Activated naive CD4-positive, alpha-beta T cell treated with anti-CD3 and anti-CD28 coated beads for 36 hours (primary cell): ENCODE measurements at regions not wholly inside any gene's neighbourhood (a gene's known extent, or its start where the extent isn't known, plus 50 kb on each side); places are given as distances from the start of the nearest gene placed in this dataset.

Experiments
- CTCF ChIA-PET: fragments of 350-600 bp; sonication (Branson Sonifier 250); formaldehyde crosslinking; loops from one replicate; lab custom pipeline; 2021; ENCODE audit warnings: antibody characterized with exemption; lab: Charles Lee
- DNase-seq: peaks from one replicate; pipeline ENCODE4 v3.0.0-alpha.2; 2020
- H3K27ac Mint-ChIP-seq: one replicate; pipeline ENCODE4 v1.8.0; 2021; ENCODE audit warnings: mild to moderate bottlenecking, mixed read lengths
- H3K27me3 Mint-ChIP-seq: one replicate; pipeline ENCODE4 v1.8.0; 2021; ENCODE audit warnings: low read depth, mixed read lengths
- H3K36me3 Mint-ChIP-seq: one replicate; pipeline ENCODE4 v1.8.0; 2021; ENCODE audit warnings: low read depth, mixed read lengths
- H3K4me1 Mint-ChIP-seq: one replicate; pipeline ENCODE4 v1.8.0; 2021; ENCODE audit warnings: low read depth, mixed read lengths
- H3K4me3 Mint-ChIP-seq: one replicate; pipeline ENCODE4 v1.8.0; 2021; ENCODE audit warnings: mild to moderate bottlenecking, moderate library complexity, mixed read lengths
- H3K9me3 Mint-ChIP-seq: one replicate; pipeline ENCODE4 v1.8.0; 2021; ENCODE audit warnings: mixed read lengths
- intact Hi-C: fragments of 100-400 bp; cut with micrococcal nuclease; formaldehyde crosslinking; loops from one replicate; pipeline ENCODE4 v1.15.1; 2023

- H3K9me3 Mint-ChIP-seq, result peaks cover 2% of the 10 kb centered on the region
- intact Hi-C loops, result no loop called here
- H3K36me3 Mint-ChIP-seq, result no peaks in the 10 kb centered on the region
- H3K4me3 Mint-ChIP-seq, result no peak overlapping the region
- no peak overlapping the region for H3K27ac Mint-ChIP-seq
- no peaks in the 10 kb centered on the region for H3K27me3 Mint-ChIP-seq
- CTCF ChIA-PET, result no interaction called here
- DNase-seq, result no peak
- no peaks in the 10 kb centered on the region for H3K4me1 Mint-ChIP-seq
Measured at GRCh38 chr2:53177327-53177726, 590.3 kb upstream of the CHAC2 start.

- H3K4me3 Mint-ChIP-seq, result no peak overlapping the region
- intact Hi-C loops, result no loop called here
- H3K36me3 Mint-ChIP-seq, result no peaks in the 10 kb centered on the region
- no peaks in the 10 kb centered on the region for H3K27me3 Mint-ChIP-seq
- H3K9me3 Mint-ChIP-seq, result peaks cover 2% of the 10 kb centered on the region
- H3K4me1 Mint-ChIP-seq, result no peaks in the 10 kb centered on the region
- CTCF ChIA-PET, result no interaction called here
- no peak for DNase-seq
- no peak overlapping the region for H3K27ac Mint-ChIP-seq
Measured at GRCh38 chr2:53174539-53174938, 593.1 kb upstream of the CHAC2 start.

DNA sequence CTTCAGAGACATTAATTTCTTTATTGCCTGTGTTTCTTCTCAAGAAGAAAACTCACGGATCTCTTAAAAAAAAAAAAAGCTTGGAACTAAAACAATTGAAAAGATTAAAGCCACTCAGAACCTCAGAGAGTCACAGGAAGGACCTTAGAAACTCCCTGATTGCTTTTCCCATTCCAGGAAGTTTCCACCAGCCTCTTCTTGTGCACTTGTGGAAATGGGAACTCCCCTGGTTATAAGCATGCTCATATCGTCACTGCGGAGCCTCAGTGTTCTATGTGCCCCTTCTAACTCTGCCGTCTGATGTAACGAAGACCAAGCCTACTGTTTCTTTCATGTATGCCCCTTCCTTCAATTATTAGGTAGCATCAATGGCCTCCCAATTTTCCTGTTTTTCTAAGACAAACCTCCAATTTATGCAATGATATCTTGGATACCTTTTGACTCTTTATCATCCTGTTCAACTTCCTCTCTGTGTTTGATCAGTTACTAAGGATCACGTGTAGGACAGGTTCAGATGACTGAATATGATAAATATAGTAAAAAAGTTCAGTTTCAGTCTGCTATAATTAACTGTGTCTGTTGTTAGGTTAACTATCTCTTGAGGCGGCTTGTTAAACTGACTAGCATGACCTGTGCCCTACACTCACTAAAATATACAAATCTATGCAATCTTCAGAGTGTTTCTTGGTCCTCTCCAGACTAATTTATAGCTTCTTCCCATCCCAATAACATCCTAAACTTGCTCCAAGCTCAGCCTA lies 593.7 kb upstream of the CHAC2 start:
- no peaks in the 10 kb centered on the region for H3K36me3 Mint-ChIP-seq
- peaks cover 3% of the 10 kb centered on the region for H3K9me3 Mint-ChIP-seq
- intact Hi-C loops, result no loop called here
- H3K27ac Mint-ChIP-seq, result no peak overlapping the region
- H3K4me3 Mint-ChIP-seq, result no peak overlapping the region
- CTCF ChIA-PET, result no interaction called here
- H3K4me1 Mint-ChIP-seq, result no peaks in the 10 kb centered on the region
- DNase-seq, result no peak
- H3K27me3 Mint-ChIP-seq, result no peaks in the 10 kb centered on the region

DNA sequence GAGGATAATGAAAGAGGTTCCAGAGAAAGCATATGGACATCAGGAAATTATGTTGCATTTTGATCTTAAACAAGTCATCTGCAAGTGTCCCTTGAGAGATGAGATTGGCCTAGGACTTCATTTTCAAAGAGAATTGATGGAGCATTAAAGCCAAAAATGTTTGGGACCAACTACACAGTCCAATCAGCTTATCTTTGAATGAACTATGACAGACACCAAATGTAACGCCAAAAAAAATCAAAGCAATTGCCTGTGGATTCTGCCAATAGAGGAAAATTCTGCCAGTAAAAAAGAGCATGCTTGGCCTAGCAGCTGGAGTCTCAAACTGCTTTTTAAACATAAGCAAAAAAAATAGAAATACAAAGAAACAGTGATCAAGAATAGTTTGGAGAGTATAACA lies 594.5 kb upstream of the CHAC2 start:
- CTCF ChIA-PET, result no interaction called here
- H3K36me3 Mint-ChIP-seq, result no peaks in the 10 kb centered on the region
- intact Hi-C loops, result no loop called here
- peaks cover 3% of the 10 kb centered on the region for H3K9me3 Mint-ChIP-seq
- no peaks in the 10 kb centered on the region for H3K4me1 Mint-ChIP-seq
- H3K4me3 Mint-ChIP-seq, result no peak overlapping the region
- H3K27me3 Mint-ChIP-seq, result no peaks in the 10 kb centered on the region
- no peak for DNase-seq
- H3K27ac Mint-ChIP-seq, result no peak overlapping the region

GRCh38 chr2:53170466-53170865 lies 597.1 kb upstream of the CHAC2 start:
- intact Hi-C loops, result no loop called here
- Mint-ChIP-seq H3K4me1 (no peaks in the 10 kb centered on the region), H3K4me3 (no peak overlapping the region), H3K27me3 (no peaks in the 10 kb centered on the region), H3K36me3 (no peaks in the 10 kb centered on the region), H3K9me3 (peaks cover 5% of the 10 kb centered on the region), H3K27ac (no peak overlapping the region)
- CTCF ChIA-PET, result no interaction called here
- no peak for DNase-seq

GRCh38 chr2:53167227-53167626 lies 600.4 kb upstream of the CHAC2 start:
- no peak overlapping the region for H3K27ac Mint-ChIP-seq
- no peaks in the 10 kb centered on the region for H3K4me1 Mint-ChIP-seq
- intact Hi-C loops, result no loop called here
- peaks cover 12% of the 10 kb centered on the region for H3K9me3 Mint-ChIP-seq
- no peaks in the 10 kb centered on the region for H3K36me3 Mint-ChIP-seq
- CTCF ChIA-PET, result interaction anchor here (0.6 kb wide), 1 partner anchor 687 kb away, joined by 3 read pairs; no protein-coding TSS in a partner anchor
- DNase-seq, result no peak
- H3K4me3 Mint-ChIP-seq, result no peak overlapping the region
- H3K27me3 Mint-ChIP-seq, result no peaks in the 10 kb centered on the region

GRCh38 chr2:53150146-53150545 lies 617.5 kb upstream of the CHAC2 start:
- Mint-ChIP-seq H3K36me3 (no peaks in the 10 kb centered on the region), H3K4me3 (no peak overlapping the region), H3K9me3 (peaks cover 7% of the 10 kb centered on the region), H3K27ac (no peak overlapping the region), H3K4me1 (no peaks in the 10 kb centered on the region), H3K27me3 (no peaks in the 10 kb centered on the region)
- intact Hi-C loops, result no loop called here
- CTCF ChIA-PET, result no interaction called here
- no peak for DNase-seq

DNA sequence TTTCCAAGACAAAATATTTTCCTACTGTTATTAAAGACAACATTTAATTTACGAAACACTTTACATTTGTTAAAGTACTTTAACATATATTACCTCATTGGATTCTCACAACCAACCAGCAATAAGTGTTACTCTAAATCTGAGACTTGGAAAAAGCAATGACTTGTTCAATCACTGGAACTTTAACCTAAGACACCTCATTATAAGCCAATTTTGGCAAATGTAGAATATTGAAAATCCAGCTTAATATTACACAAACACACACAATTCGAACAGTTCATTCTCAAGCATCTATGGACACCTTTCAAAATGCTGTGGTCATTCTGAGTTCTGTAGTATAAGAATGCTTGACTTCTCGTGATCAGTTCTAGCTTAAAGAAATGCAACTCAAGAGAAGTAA lies 619.4 kb upstream of the CHAC2 start:
- no peaks in the 10 kb centered on the region for H3K27me3 Mint-ChIP-seq
- H3K27ac Mint-ChIP-seq, result no peak overlapping the region
- no peak overlapping the region for H3K4me3 Mint-ChIP-seq
- CTCF ChIA-PET, result no interaction called here
- H3K4me1 Mint-ChIP-seq, result no peaks in the 10 kb centered on the region
- intact Hi-C loops, result no loop called here
- no peaks in the 10 kb centered on the region for H3K36me3 Mint-ChIP-seq
- peaks cover 5% of the 10 kb centered on the region for H3K9me3 Mint-ChIP-seq
- no peak for DNase-seq

DNA sequence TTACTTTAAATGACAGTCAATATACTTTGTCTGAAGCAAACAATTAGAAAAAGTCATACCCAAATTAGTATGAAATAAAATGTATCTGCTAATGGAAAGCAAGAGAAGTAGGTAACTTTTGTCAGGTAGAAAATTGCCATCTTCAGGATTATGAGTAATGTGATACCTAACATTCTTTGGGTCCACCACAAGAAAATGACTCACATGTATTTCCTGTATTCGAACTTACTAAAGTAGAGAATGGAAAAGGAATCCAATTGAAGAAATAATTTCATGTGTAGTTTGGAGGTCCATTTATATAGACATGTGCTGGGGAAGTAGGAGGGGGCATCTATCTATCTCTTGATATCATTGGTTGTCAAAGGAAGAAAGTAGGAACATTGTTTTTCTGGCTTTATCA lies 636.2 kb upstream of the CHAC2 start:
- Mint-ChIP-seq H3K4me3 (no peak overlapping the region), H3K27me3 (no peaks in the 10 kb centered on the region), H3K36me3 (no peaks in the 10 kb centered on the region), H3K27ac (no peak overlapping the region), H3K4me1 (no peaks in the 10 kb centered on the region), H3K9me3 (no peaks in the 10 kb centered on the region)
- DNase-seq, result no peak
- intact Hi-C loops, result no loop called here
- CTCF ChIA-PET, result no interaction called here

GRCh38 chr2:53130441-53130943 lies 637.1 kb upstream of the CHAC2 start:
- intact Hi-C loops, result no loop called here
- Mint-ChIP-seq H3K36me3 (no peaks in the 10 kb centered on the region), H3K27ac (no peak overlapping the region), H3K4me3 (no peak overlapping the region), H3K27me3 (no peaks in the 10 kb centered on the region), H3K4me1 (no peaks in the 10 kb centered on the region), H3K9me3 (no peaks in the 10 kb centered on the region)
- DNase-seq, result no peak
- CTCF ChIA-PET, result no interaction called here

DNA sequence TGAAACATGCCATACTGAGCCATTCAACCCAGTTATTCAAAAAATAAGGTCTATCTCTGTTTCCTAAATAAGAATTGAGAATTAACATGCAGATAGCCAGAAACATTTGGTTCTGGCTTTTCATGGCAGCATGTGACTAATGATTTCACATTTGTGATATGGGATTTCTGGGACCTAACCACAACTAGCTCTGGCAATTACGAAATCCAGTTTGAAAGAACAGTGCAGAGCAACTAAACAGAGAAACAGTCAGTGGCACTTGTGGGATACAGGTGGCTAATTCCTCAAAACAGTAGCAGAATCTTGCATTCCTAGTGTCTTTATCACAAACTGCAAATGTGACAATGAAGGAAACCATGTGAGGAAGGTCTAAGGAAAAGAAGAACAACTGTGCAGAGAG lies 637.8 kb upstream of the CHAC2 start:
- H3K36me3 Mint-ChIP-seq, result no peaks in the 10 kb centered on the region
- no peaks in the 10 kb centered on the region for H3K9me3 Mint-ChIP-seq
- no peak overlapping the region for H3K27ac Mint-ChIP-seq
- CTCF ChIA-PET, result no interaction called here
- H3K4me1 Mint-ChIP-seq, result no peaks in the 10 kb centered on the region
- no peak for DNase-seq
- intact Hi-C loops, result no loop called here
- no peak overlapping the region for H3K4me3 Mint-ChIP-seq
- H3K27me3 Mint-ChIP-seq, result no peaks in the 10 kb centered on the region

GRCh38 chr2:53127061-53127650 lies 640.4 kb upstream of the CHAC2 start:
- intact Hi-C loops, result no loop called here
- H3K27me3 Mint-ChIP-seq, result no peaks in the 10 kb centered on the region
- H3K9me3 Mint-ChIP-seq, result peaks cover 7% of the 10 kb centered on the region
- no peak for DNase-seq
- H3K27ac Mint-ChIP-seq, result no peak overlapping the region
- CTCF ChIA-PET, result no interaction called here
- no peak overlapping the region for H3K4me3 Mint-ChIP-seq
- no peaks in the 10 kb centered on the region for H3K36me3 Mint-ChIP-seq
- H3K4me1 Mint-ChIP-seq, result no peaks in the 10 kb centered on the region

GRCh38 chr2:53114991-53115390 lies 652.6 kb upstream of the CHAC2 start:
- no peak for DNase-seq
- Mint-ChIP-seq H3K36me3 (no peaks in the 10 kb centered on the region), H3K4me3 (no peak overlapping the region), H3K27me3 (no peaks in the 10 kb centered on the region), H3K9me3 (peaks cover 2% of the 10 kb centered on the region), H3K27ac (no peak overlapping the region), H3K4me1 (no peaks in the 10 kb centered on the region)
- intact Hi-C loops, result no loop called here
- CTCF ChIA-PET, result no interaction called here
